PC-3 (cell line): ENCODE measurements at regions not wholly inside any gene's neighbourhood (a gene's known extent, or its start where the extent isn't known, plus 50 kb on each side); places are given as distances from the start of the nearest gene placed in this dataset.

Experiments used
- ATAC-seq: fragments of 200-7000 bp; cut with Tn5 transposase; 2 replicates; pipeline ENCODE4 v1.9.1; 2020; ENCODE audit warnings: mild to moderate bottlenecking, moderate library complexity
- BruUV-seq: library from RNA; stranded (reverse); fragments of 400-500 nt; replicated peaks from 2 replicates; lab custom pipeline; 2021; lab: Mats Ljungman, UMichigan
- CTCF ChIA-PET: fragments of 300-600 bp; sonication (Branson Sonifier 250); formaldehyde crosslinking; loops from one replicate; lab custom pipeline; 2022; ENCODE audit warnings: antibody characterized with exemption; lab: Charles Lee
- POLR2A ChIA-PET: fragments of 300-600 bp; sonication (Branson Sonifier 250); formaldehyde crosslinking; loops from one replicate; lab custom pipeline; 2022; ENCODE audit warnings: antibody characterized with exemption; ENCODE audit not compliant: unreplicated experiment; lab: Charles Lee
- DNase-seq: peaks from one replicate; pipeline ENCODE4 v3.0.0-alpha.2; 2015
- H2AFZ ChIP-seq: fragments of 300-600 bp; sonication (generic); 2 replicates; pipeline ENCODE4 v1.6.0; 2016; ENCODE audit warnings: antibody characterized with exemption, low read length
- H3F3A ChIP-seq: fragments of 300-600 bp; sonication (generic); one replicate; pipeline ENCODE4 v1.6.0; 2017; ENCODE audit warnings: antibody characterized with exemption, low read length, control low read depth, mild to moderate bottlenecking; ENCODE audit not compliant: unreplicated experiment
- H3K27ac ChIP-seq: fragments of 300-600 bp; sonication (generic); 2 replicates; pipeline ENCODE4 v1.5.1; 2016; ENCODE audit warnings: mild to moderate bottlenecking, low read length
- H3K27me3 ChIP-seq: fragments of 300-600 bp; sonication (generic); 2 replicates; pipeline ENCODE4 v1.6.1; 2016; ENCODE audit warnings: low read length, mixed read lengths
- H3K36me3 ChIP-seq: fragments of 300-600 bp; sonication (generic); 2 replicates; pipeline ENCODE4 v1.6.1; 2016; ENCODE audit warnings: low read depth, mixed run types, low read length, mixed read lengths
- H3K4me1 ChIP-seq: fragments of 300-600 bp; sonication (generic); 2 replicates; pipeline ENCODE4 v1.5.1; 2016; ENCODE audit warnings: low read length; ENCODE audit not compliant: insufficient read depth
- H3K4me2 ChIP-seq: fragments of 300-600 bp; sonication (generic); 2 replicates; pipeline ENCODE4 v1.6.0; 2016; ENCODE audit warnings: low read length
- H3K4me3 ChIP-seq: fragments of 300-600 bp; sonication (generic); 2 replicates; pipeline ENCODE4 v1.5.1; 2016; ENCODE audit warnings: mild to moderate bottlenecking, low read length, mixed read lengths
- H3K79me2 ChIP-seq: fragments of 300-600 bp; sonication (generic); 2 replicates; pipeline ENCODE4 v1.6.1; 2017; ENCODE audit warnings: low read length, mixed read lengths
- H3K9ac ChIP-seq: fragments of 300-600 bp; sonication (generic); 2 replicates; pipeline ENCODE4 v1.6.0; 2016; ENCODE audit warnings: mild to moderate bottlenecking, low read length
- H3K9me2 ChIP-seq: fragments of 300-600 bp; sonication (generic); replicated peaks from 2 replicates; pipeline ENCODE4 v1.6.1; 2016; ENCODE audit warnings: mixed run types, low read length, mixed read lengths
- H3K9me3 ChIP-seq: fragments of 300-600 bp; sonication (generic); 2 replicates; pipeline ENCODE4 v1.6.1; 2016; ENCODE audit warnings: low read length, mixed read lengths
- H4K20me1 ChIP-seq: fragments of 300-600 bp; sonication (generic); 2 replicates; pipeline ENCODE4 v1.6.1; 2016; ENCODE audit warnings: low read length, mixed read lengths
- CTCF ChIP-seq: fragments of 300-600 bp; sonication (generic); conservative IDR thresholded peaks from 2 replicates; pipeline ENCODE4 v1.5.1; 2017; ENCODE audit warnings: antibody characterized with exemption, low read depth, mild to moderate bottlenecking, low read length
- EZH2 ChIP-seq: fragments of 300-600 bp; sonication (generic); IDR thresholded peaks from one replicate; pipeline ENCODE4 v1.6.1; 2017; ENCODE audit warnings: antibody characterized with exemption, mild to moderate bottlenecking, low read length; ENCODE audit not compliant: unreplicated experiment
- EZH2phosphoT487 ChIP-seq: fragments of 300-600 bp; sonication (generic); IDR thresholded peaks from 2 replicates; pipeline ENCODE4 v1.6.1; 2018; ENCODE audit warnings: mild to moderate bottlenecking, antibody characterized with exemption, low read length, borderline replicate concordance
- intact Hi-C: fragments of 100-400 bp; cut with micrococcal nuclease; formaldehyde crosslinking; loops from 2 replicates; pipeline ENCODE4 v1.9.0; 2023

GRCh38 chr5:86095092-86095491 lies 522.6 kb upstream of the COX7C start:
- no peaks in the 10 kb centered on the region for H3F3A ChIP-seq
- H4K20me1 ChIP-seq: no peaks in the 10 kb centered on the region
- BruUV-seq: no TSS peak
- no peaks in the 10 kb centered on the region for H3K9me2 ChIP-seq
- no peaks in the 10 kb centered on the region for H3K36me3 ChIP-seq
- TF ChIP-seq CTCF (no peak), EZH2 (no peak), EZH2phosphoT487 (no peak)
- no peak overlapping the region for H3K4me3 ChIP-seq
- POLR2A ChIA-PET: no interaction called here
- no peak overlapping the region for H2AFZ ChIP-seq
- no peaks in the 10 kb centered on the region for H3K4me1 ChIP-seq
- H3K4me2 ChIP-seq: no peak overlapping the region
- CTCF ChIA-PET: no interaction called here
- no peaks in the 10 kb centered on the region for H3K9me3 ChIP-seq
- no peak overlapping the region for H3K27ac ChIP-seq
- H3K9ac ChIP-seq: no peak overlapping the region
- intact Hi-C loops: no loop called here
- ATAC-seq: no peak
- H3K79me2 ChIP-seq: no peaks in the 10 kb centered on the region
- no peak for DNase-seq
- H3K27me3 ChIP-seq: no peaks in the 10 kb centered on the region

- Histone ChIP-seq H3K36me3 (no peaks in the 10 kb centered on the region), H3K9me3 (no peaks in the 10 kb centered on the region), H2AFZ (no peak overlapping the region), H3K9me2 (no peaks in the 10 kb centered on the region), H3K4me3 (no peak overlapping the region), H3K4me2 (no peak overlapping the region), H3K79me2 (no peaks in the 10 kb centered on the region), H3K9ac (no peak overlapping the region), H4K20me1 (no peaks in the 10 kb centered on the region), H3K27ac (no peak overlapping the region), H3K27me3 (no peaks in the 10 kb centered on the region), H3K4me1 (no peaks in the 10 kb centered on the region), H3F3A (no peaks in the 10 kb centered on the region)
- BruUV-seq: no TSS peak
- ChIA-PET POLR2A (no interaction called here), CTCF (no interaction called here)
- DNase-seq (no peak), ATAC-seq (no peak)
- TF ChIP-seq EZH2phosphoT487: no peak
- TF ChIP-seq EZH2: no peak
- no peak for TF ChIP-seq CTCF
- intact Hi-C loops: no loop called here
Measured at GRCh38 chr5:86101966-86102365, 515.8 kb upstream of the COX7C start.

- CTCF ChIA-PET: no interaction called here
- H3K27ac ChIP-seq: no peak overlapping the region
- intact Hi-C loops: no loop called here
- no TSS peak for BruUV-seq
- H4K20me1 ChIP-seq: no peaks in the 10 kb centered on the region
- 0 out of 2 replicates have a peak, but pooled peaks cover 5% of the 10 kb centered on the region for H3K9me2 ChIP-seq
- H3K4me2 ChIP-seq: no peak overlapping the region
- POLR2A ChIA-PET: no interaction called here
- no peaks in the 10 kb centered on the region for H3F3A ChIP-seq
- H3K27me3 ChIP-seq: no peaks in the 10 kb centered on the region
- H3K4me3 ChIP-seq: no peak overlapping the region
- no peak for TF ChIP-seq EZH2
- no peak for TF ChIP-seq EZH2phosphoT487
- TF ChIP-seq CTCF: no peak
- no peaks in the 10 kb centered on the region for H3K4me1 ChIP-seq
- no peaks in the 10 kb centered on the region for H3K79me2 ChIP-seq
- ATAC-seq: no peak
- H3K36me3 ChIP-seq: no peaks in the 10 kb centered on the region
- no peaks in the 10 kb centered on the region for H3K9me3 ChIP-seq
- DNase-seq: no peak
- H2AFZ ChIP-seq: no peak overlapping the region
- no peak overlapping the region for H3K9ac ChIP-seq
Measured at GRCh38 chr5:86108825-86109224, 508.9 kb upstream of the COX7C start.
